Heart right ventricle (tissue), 16 donors: ENCODE measurements at regions not wholly inside any gene's neighbourhood (a gene's known extent, or its start where the extent isn't known, plus 50 kb on each side); places are given as distances from the start of the nearest gene placed in this dataset.

ENCODE experiments used
- ATAC-seq, 8 donors: fragments of 200-7000 bp; cut with Tn5 transposase; one replicate each; pipeline ENCODE4 v1.9.1; 2020; ENCODE audit warnings: mild to moderate bottlenecking in 8 of 8, moderate library complexity in 8 of 8, moderate number of reproducible peaks in 1 of 8
- DNase-seq, 2 donors: peaks; one replicate each; pipeline ENCODE4 v3.0.0-alpha.2; 2020
- H3K27ac ChIP-seq, 10 donors: fragments of 200-600 bp; sonication (generic) in 2 of 10; one replicate each; pipeline versions ENCODE4 v1.5.0 to v1.8.0; 2020 to 2022; ENCODE audit warnings: mild to moderate bottlenecking in 3 of 10
- H3K27me3 ChIP-seq, 7 donors: fragments of 200-600 bp; one replicate each; pipeline ENCODE4 v1.8.0; 2021 to 2022; ENCODE audit warnings: mild to moderate bottlenecking in 2 of 7
- H3K36me3 ChIP-seq, 9 donors: fragments of 200-600 bp; sonication (generic) in 1 of 9; one replicate each; pipeline versions ENCODE4 v1.5.0 to v1.8.0; 2020 to 2022; ENCODE audit warnings: mild to moderate bottlenecking in 2 of 9
- H3K4me1 ChIP-seq, 9 donors: fragments of 200-600 bp; sonication (generic) in 1 of 9; one replicate each; pipeline versions ENCODE4 v1.5.0 to v1.8.0; 2020 to 2022; ENCODE audit warnings: mild to moderate bottlenecking in 4 of 9
- H3K4me3 ChIP-seq, 10 donors: fragments of 200-600 bp; sonication (generic) in 2 of 10; one replicate each; pipeline versions ENCODE4 v1.5.0 to v1.8.0; 2020 to 2022; ENCODE audit warnings: mild to moderate bottlenecking in 7 of 10, moderate library complexity in 2 of 10
- H3K9me3 ChIP-seq, 11 donors: fragments of 200-600 bp in 10 of 11; sonication (generic) in 2 of 11; one replicate each; pipeline versions ENCODE4 v1.5.0 to v1.8.0; 2013 to 2022; ENCODE audit warnings: mild to moderate bottlenecking in 2 of 11, control low read depth in 1 of 11, moderate library complexity in 1 of 11
- CTCF ChIP-seq, 9 donors: fragments of 200-600 bp; sonication (generic) in 2 of 9; IDR thresholded peaks; one replicate each; pipeline versions ENCODE4 v1.5.0 to v1.8.0; 2021 to 2022; ENCODE audit warnings: antibody characterized with exemption in 9 of 9, mild to moderate bottlenecking in 5 of 9, moderate library complexity in 1 of 9
- WGBS, 2 donors: extraction: QIAGEN DNeasy Blood & Tissue Kit; methylation state at CpG; one replicate each; pipeline ENCODE4 v1.1.7; 2013; ENCODE audit warnings: inconsistent platforms in 1 of 2; 5-methylcytosine and 5-hydroxymethylcytosine counted together
- intact Hi-C, 10 donors: fragments of 100-400 bp; cut with DNase I; formaldehyde crosslinking; loops; one replicate each; pipeline versions ENCODE4 v1.11.1 to v1.14.2; 2022
- donor health status: Arrhythmogenic right ventricular cardiomyopathy.
- donor health status: ischemic (EF 13 %, LVEDD 7.1; RV severe dilation, severe dysfunction).
- donor health status: healthy with polysubstance abuse.
- donor health status: DM: no; HTN: yes; CAD: no.
- donor health status: DM: no; HTN: no; CAD: no.
- donor health status: ischemic (EF 25% LVEDD 6.9; RV normal size, moderate dysfunction).
- donor health status: ischemic (EF 25% LVEDD 5.7; RV mildly dilated, moderate dysfunction).
- donor health status: healthy.
- donor health status: DM: yes; HTN: yes; CAD: no.
- donor health status: Ischemic cardiomyopathy.
- donor health status: ischemic (EF 35%, LVEDD 5.7; RV mildly dilated, moderate dysfunction).
- donor health status: nonischemic (EF 11% LVEDD 7.7; RV severe dilation, severe dysfunction).
- donor health status: DM: yes; HTN: yes; CAD: no.
- donor health status: PGD.
- donor health status: ischemic (EF 29% LVEDD 5.4; RV normal size, mild dysfunction).
- donor health status: nonischemic (EF 23%, LVEDD 6.1; RV moderate dilation, normal function).

- intact Hi-C loops: no loop called here
- Histone ChIP-seq H3K27me3 (no peaks in the 10 kb centered on the region), H3K36me3 (no peaks in the 10 kb centered on the region), H3K4me3 (no peak overlapping the region), H3K27ac (no peak overlapping the region), H3K4me1 (no peaks in the 10 kb centered on the region), H3K9me3 (peaks cover 0 to 15% (median 0%) of the 10 kb centered on the region in 11 donors)
- WGBS, 2 donors: 85 to 92% methylated on average over 4 of the region's 4 CpGs
- no peak for TF ChIP-seq CTCF (IDR thresholded peaks at IDR 0.05)
- DNase-seq: no peak
- no peak for ATAC-seq
Observed at GRCh38 chr7:17460665-17461064, 162.2 kb downstream of the AHR start.

GRCh38 chr7:17462131-17462631 lies 163.7 kb downstream of the AHR start:
- WGBS, 2 donors: 80 to 85% methylated on average over 3 of the region's 3 CpGs
- ATAC-seq: no peak

GRCh38 chr7:17463511-17464085 lies 165.1 kb downstream of the AHR start:
- DNase-seq: no peak
- H3K36me3 ChIP-seq: no peaks in the 10 kb centered on the region
- H3K9me3 ChIP-seq: peaks cover 0 to 9% (median 0%) of the 10 kb centered on the region in 11 donors
- H3K4me3 ChIP-seq: no peak overlapping the region
- H3K27ac ChIP-seq: no peak overlapping the region
- peaks cover 0 to 3% (median 0%) of the 10 kb centered on the region in 9 donors for H3K4me1 ChIP-seq
- 66 to 75% methylated on average over 5 of the region's 5 CpGs for WGBS, 2 donors
- intact Hi-C loops: no loop called here
- H3K27me3 ChIP-seq: no peaks in the 10 kb centered on the region
- TF ChIP-seq CTCF (IDR thresholded peaks at IDR 0.05): no peak
- ATAC-seq: no peak

More at GRCh38 chr7:17462131-17462631, 163.7 kb downstream of the AHR start:
- Histone ChIP-seq H3K9me3 (peaks cover 0 to 15% (median 0%) of the 10 kb centered on the region in 11 donors), H3K27me3 (no peaks in the 10 kb centered on the region), H3K4me3 (no peak overlapping the region), H3K27ac (no peak overlapping the region), H3K4me1 (peaks cover 0 to under 1% (median 0%) of the 10 kb centered on the region in 9 donors), H3K36me3 (no peaks in the 10 kb centered on the region)
- no peak for TF ChIP-seq CTCF (IDR thresholded peaks at IDR 0.05)
- intact Hi-C loops: no loop called here
- no peak for DNase-seq

GRCh38 chr7:17466216-17466615 lies 167.8 kb downstream of the AHR start:
- no peak overlapping the region for H3K4me3 ChIP-seq
- DNase-seq (no peak), ATAC-seq (no peak)
- TF ChIP-seq CTCF (IDR thresholded peaks at IDR 0.05): no peak
- H3K27ac ChIP-seq: no peak overlapping the region
- H3K4me1 ChIP-seq: peaks cover 0 to 3% (median 0%) of the 10 kb centered on the region in 9 donors
- H3K9me3 ChIP-seq: peaks cover 0 to 4% (median 0%) of the 10 kb centered on the region in 11 donors
- no peaks in the 10 kb centered on the region for H3K36me3 ChIP-seq
- 38 to 41% methylated on average over 7 of the region's 7 CpGs for WGBS, 2 donors
- intact Hi-C loops: no loop called here
- no peaks in the 10 kb centered on the region for H3K27me3 ChIP-seq
